NCI-H2227 (cell line): ENCODE measurements at regions not wholly inside any gene's neighbourhood (a gene's known extent, or its start where the extent isn't known, plus 50 kb on each side); places are given as distances from the start of the nearest gene placed in this dataset.
A peak's percentile ranks its signal among the peaks of the same experiment; 100 is the strongest.
"Not testable (repeated sequence)": the region's sequence is repeated elsewhere in the genome, so short reads cannot be mapped to it uniquely, and the experiment has no call there.

Experiments
- DNase-seq: peaks from one replicate; lab custom pipeline; 2025; ENCODE audit not compliant: unreplicated experiment; lab: John Stamatoyannopoulos, UW

GRCh38 chr2:129922571-129923264 lies 56.7 kb upstream of the RAB6C start:
- DNase-seq: peak; percentile 71

GRCh38 chr2:129923265-129924091 lies 56.0 kb upstream of the RAB6C start:
- DNase-seq: peak; percentile 89

GRCh38 chr2:129924115-129924514 lies 55.4 kb upstream of the RAB6C start:
- DNase-seq: not testable (repeated sequence)

GRCh38 chr2:129925381-129925780 lies 54.1 kb upstream of the RAB6C start:
- DNase-seq: no peak

- DNase-seq: no peak
Observed at GRCh38 chr2:129927696-129928095, 51.8 kb upstream of the RAB6C start.

- DNase-seq: no peak
Observed at GRCh38 chr2:129929321-129930290, 49.9 kb upstream of the RAB6C start.
